IMR-90 (cell line): ENCODE measurements at regions not wholly inside any gene's neighbourhood (a gene's known extent, or its start where the extent isn't known, plus 50 kb on each side); places are given as distances from the start of the nearest gene placed in this dataset.

Experiments
- ATAC-seq: fragments of 200-7000 bp; cut with Tn5 transposase; 2 replicates; pipeline ENCODE4 v1.9.1; 2020; ENCODE audit warnings: low read depth, mild to moderate bottlenecking, moderate library complexity
- BruUV-seq: library from RNA; stranded (reverse); fragments of 400-500 nt; replicated peaks from 2 replicates; lab custom pipeline; 2021; lab: Mats Ljungman, UMichigan
- CTCF ChIA-PET: fragments of 300-600 bp; formaldehyde crosslinking; extraction: SDS; loops from one replicate; lab custom pipeline; 2021; ENCODE audit warnings: antibody characterized with exemption; lab: Yijun Ruan, JAX
- POLR2A ChIA-PET: fragments of 300-600 bp; sonication (Branson Sonifier 250); formaldehyde crosslinking; loops from one replicate; lab custom pipeline; 2022; ENCODE audit warnings: antibody characterized with exemption; ENCODE audit not compliant: unreplicated experiment; lab: Charles Lee
- DNase-seq: peaks from one replicate; pipeline ENCODE4 v3.0.0; 2013
- H2AFZ ChIP-seq: replicated peaks from 2 replicates; pipeline ENCODE3; 2013; ENCODE audit warnings: low read length, mild to moderate bottlenecking; ENCODE audit not compliant: poor library complexity
- H2AK5ac ChIP-seq: 2 replicates; pipeline ENCODE4 v1.6.1; 2013; ENCODE audit warnings: low read depth, low read length, inconsistent platforms
- H2AK9ac ChIP-seq: replicated peaks from 2 replicates; pipeline ENCODE3; 2013; ENCODE audit warnings: mild to moderate bottlenecking, low read depth, low read length, moderate library complexity; ENCODE audit not compliant: poor library complexity
- H2BK120ac ChIP-seq: 2 replicates; pipeline ENCODE4 v1.6.1; 2013; ENCODE audit warnings: low read depth, low read length, inconsistent platforms
- H2BK15ac ChIP-seq: 3 replicates; pipeline ENCODE4 v1.6.1; 2013; ENCODE audit warnings: low read depth, low read length, inconsistent platforms
- H2BK20ac ChIP-seq: 2 replicates; pipeline ENCODE4 v1.6.1; 2013; ENCODE audit warnings: low read depth, mild to moderate bottlenecking, inconsistent platforms, low read length, moderate library complexity
- H2BK5ac ChIP-seq: 2 replicates; pipeline ENCODE4 v1.6.1; 2013; ENCODE audit warnings: mild to moderate bottlenecking, low read depth, low read length, inconsistent platforms; ENCODE audit not compliant: poor library complexity, severe bottlenecking
- H3K14ac ChIP-seq: replicated peaks from 2 replicates; pipeline ENCODE4 v1.6.1; 2013; ENCODE audit warnings: low read depth, low read length, inconsistent platforms
- H3K18ac ChIP-seq: 2 replicates; pipeline ENCODE4 v1.6.1; 2013; ENCODE audit warnings: low read depth, low read length, control low read depth
- H3K23ac ChIP-seq: 2 replicates; pipeline ENCODE4 v1.6.1; 2013; ENCODE audit warnings: low read depth, low read length, inconsistent platforms
- H3K27ac ChIP-seq: 2 replicates; pipeline ENCODE4 v1.5.1; 2013; ENCODE audit warnings: mild to moderate bottlenecking, control low read depth, low read length; ENCODE audit not compliant: insufficient read depth
- H3K27me3 ChIP-seq: 2 replicates; pipeline ENCODE4 v1.6.1; 2013; ENCODE audit warnings: low read length; ENCODE audit not compliant: control insufficient read depth, insufficient read depth
- H3K36me3 ChIP-seq: 2 replicates; pipeline ENCODE4 v1.6.1; 2013; ENCODE audit warnings: low read length, mixed read lengths; ENCODE audit not compliant: control insufficient read depth, insufficient read depth
- H3K4ac ChIP-seq: 2 replicates; pipeline ENCODE4 v1.6.1; 2013; ENCODE audit warnings: low read depth, low read length, inconsistent platforms
- H3K4me1 ChIP-seq: 2 replicates; pipeline ENCODE4 v1.6.1; 2013; ENCODE audit warnings: low read length, mixed read lengths; ENCODE audit not compliant: control insufficient read depth, insufficient read depth
- H3K4me2 ChIP-seq: 2 replicates; pipeline ENCODE4 v1.6.1; 2013; ENCODE audit warnings: low read depth, mild to moderate bottlenecking, control low read depth, low read length, moderate library complexity
- H3K4me3 ChIP-seq: 2 replicates; pipeline ENCODE4 v1.5.1; 2013; ENCODE audit warnings: low read depth, mild to moderate bottlenecking, control low read depth, low read length, moderate library complexity; ENCODE audit not compliant: insufficient read depth
- H3K56ac ChIP-seq: 2 replicates; pipeline ENCODE4 v1.6.1; 2013; ENCODE audit warnings: low read length, inconsistent platforms; ENCODE audit not compliant: insufficient read depth; ENCODE audit errors: extremely low read depth
- H3K79me1 ChIP-seq, 2 experiments: 2 replicates each; pipeline ENCODE4 v1.6.1; 2013; ENCODE audit warnings: low read length in 2 of 2, inconsistent platforms in 1 of 2, low read depth in 1 of 2
- H3K9ac ChIP-seq: 2 replicates; pipeline ENCODE4 v1.6.1; 2013; ENCODE audit warnings: low read depth, low read length, control low read depth
- H3K9me1 ChIP-seq: 2 replicates; pipeline ENCODE4 v1.6.1; 2013; ENCODE audit warnings: low read length, inconsistent platforms; ENCODE audit not compliant: insufficient read depth
- H3K9me3 ChIP-seq: 2 replicates; pipeline ENCODE4 v1.6.1; 2013; ENCODE audit warnings: low read length; ENCODE audit not compliant: control insufficient read depth, insufficient read depth
- H4K20me1 ChIP-seq: 2 replicates; pipeline ENCODE4 v1.6.1; 2013; ENCODE audit warnings: low read length, inconsistent platforms; ENCODE audit not compliant: insufficient read depth
- H4K5ac ChIP-seq: 2 replicates; pipeline ENCODE4 v1.6.1; 2013; ENCODE audit warnings: mild to moderate bottlenecking, low read depth, low read length, control low read depth
- H4K8ac ChIP-seq, 2 experiments: 2 replicates each; pipeline ENCODE4 v1.6.1; 2013; ENCODE audit warnings: low read depth in 2 of 2, low read length in 2 of 2, control low read depth in 1 of 2, inconsistent platforms in 1 of 2
- H4K91ac ChIP-seq: 2 replicates; pipeline ENCODE4 v1.6.1; 2013; ENCODE audit warnings: low read depth, low read length, inconsistent platforms; ENCODE audit not compliant: insufficient read depth
- CHD1 ChIP-seq: IDR thresholded peaks from 2 replicates; pipeline ENCODE4 v1.6.1; 2012; ENCODE audit warnings: low read depth, low read length, improper control_type of control experiment
- POLR2A ChIP-seq: IDR thresholded peaks from 2 replicates; pipeline ENCODE4 v1.6.1; 2012; ENCODE audit warnings: mild to moderate bottlenecking, low read depth, low read length
- RAD21 ChIP-seq: IDR thresholded peaks from 2 replicates; pipeline ENCODE4 v1.6.1; 2012; ENCODE audit warnings: low read length, improper control_type of control experiment
- RCOR1 ChIP-seq: IDR thresholded peaks from 2 replicates; pipeline ENCODE4 v1.6.1; 2012; ENCODE audit warnings: mild to moderate bottlenecking, low read length, improper control_type of control experiment; ENCODE audit not compliant: insufficient replicate concordance
- SMC3 ChIP-seq: fragments of 150-350 bp; IDR thresholded peaks from 2 replicates; pipeline ENCODE4 v1.6.1; 2016; ENCODE audit warnings: low read depth, mild to moderate bottlenecking, antibody characterized with exemption, low read length, moderate library complexity
- USF2 ChIP-seq: fragments of 150-350 bp; IDR thresholded peaks from 2 replicates; pipeline ENCODE4 v1.6.1; 2017; ENCODE audit warnings: mild to moderate bottlenecking, antibody characterized with exemption, low read length, low read depth
- WGBS, 2 experiments: methylation state at CpG; one replicate each; pipeline versions ENCODE4 v1.1.5 to v1.1.7; 2013; ENCODE audit warnings: missing lambda C conversion rate in 2 of 2; ENCODE audit not compliant: insufficient read length in 1 of 2; ENCODE audit errors: extremely low coverage in 2 of 2; 5-methylcytosine and 5-hydroxymethylcytosine counted together
- dilution Hi-C: fragments of 300-500 bp; cut with HindIII; formaldehyde crosslinking; loops from one replicate; pipeline ENCODE4 v1.14.3; 2018; ENCODE audit warnings: low sequenced_read_pairs; ENCODE audit not compliant: unreplicated experiment
- in situ Hi-C: fragments of 300-500 bp; cut with MboI; formaldehyde crosslinking; loops from 3 replicates; pipeline ENCODE4 v1.14.3; 2019; ENCODE audit warnings: low sequenced_read_pairs, inconsistent platforms, mixed read lengths
- intact Hi-C: fragments of 100-400 bp; cut with micrococcal nuclease; formaldehyde crosslinking; loops from 2 replicates; pipeline ENCODE4 v1.10.0; 2022

GRCh38 chr14:53581504-53581903 is 375.1 kb downstream of the BMP4 start:
- Histone ChIP-seq H3K14ac (no peak overlapping the region), H2BK15ac (no peak overlapping the region), H4K8ac (no peak overlapping the region), H3K9me3 (no peaks in the 10 kb centered on the region; the same call in 1 of the 2 replicates), H2AFZ (no peak overlapping the region), H3K4me3 (no peak overlapping the region), H2BK20ac (no peak overlapping the region), H3K4ac (no peak overlapping the region), H3K56ac (no peak overlapping the region), H4K20me1 (no peaks in the 10 kb centered on the region), H2AK9ac (no peak overlapping the region), H3K9ac (no peak overlapping the region), H2BK5ac (no peak overlapping the region), H3K23ac (no peak overlapping the region), H3K4me2 (no peak overlapping the region), H3K27ac (no peak overlapping the region), H4K91ac (no peak overlapping the region), H2BK120ac (no peak overlapping the region), H3K4me1 (no peaks in the 10 kb centered on the region), H4K5ac (no peak overlapping the region), H3K27me3 (peaks cover 4% of the 10 kb centered on the region; the same call in 1 of the 2 replicates), H3K79me1 (no peaks in the 10 kb centered on the region), H2AK5ac (no peak overlapping the region), H3K18ac (no peak overlapping the region), H3K9me1 (no peaks in the 10 kb centered on the region; the same call in 1 of the 2 replicates), H3K36me3 (no peaks in the 10 kb centered on the region)
- intact Hi-C loops: no loop called here
- ChIA-PET CTCF (no interaction called here), POLR2A (no interaction called here)
- ATAC-seq: no peak
- in situ Hi-C loops: no loop called here
- WGBS, 2 experiments: no CpG with 5 or more reads among the region's 1 CpG
- no TSS peak for BruUV-seq
- DNase-seq: no peak
- dilution Hi-C loops: no loop called here
- no peak for TF ChIP-seq POLR2A
- TF ChIP-seq RCOR1: no peak
- no peak for TF ChIP-seq RAD21
- no peak for TF ChIP-seq SMC3
- no peak for TF ChIP-seq CHD1
- no peak for TF ChIP-seq USF2
